HFF-Myc (cell line): ENCODE measurements at regions not wholly inside any gene's neighbourhood (a gene's known extent, or its start where the extent isn't known, plus 50 kb on each side); places are given as distances from the start of the nearest gene placed in this dataset.

Experiments
- DNase-seq: peaks from one replicate; pipeline ENCODE4 v3.0.0-alpha.2; 2011; ENCODE audit warnings: low read depth; ENCODE audit errors: extremely low read depth
- H3K4me3 ChIP-seq: replicated peaks from 2 replicates; pipeline ENCODE4 v1.5.1; 2011; ENCODE audit warnings: low read depth, mild to moderate bottlenecking, control low read depth, low read length
- CTCF ChIP-seq: IDR thresholded peaks from 2 replicates; pipeline ENCODE4 v1.5.1; 2012; ENCODE audit warnings: mild to moderate bottlenecking, low read depth, low read length, control low read depth; ENCODE audit errors: missing control alignments

DNA sequence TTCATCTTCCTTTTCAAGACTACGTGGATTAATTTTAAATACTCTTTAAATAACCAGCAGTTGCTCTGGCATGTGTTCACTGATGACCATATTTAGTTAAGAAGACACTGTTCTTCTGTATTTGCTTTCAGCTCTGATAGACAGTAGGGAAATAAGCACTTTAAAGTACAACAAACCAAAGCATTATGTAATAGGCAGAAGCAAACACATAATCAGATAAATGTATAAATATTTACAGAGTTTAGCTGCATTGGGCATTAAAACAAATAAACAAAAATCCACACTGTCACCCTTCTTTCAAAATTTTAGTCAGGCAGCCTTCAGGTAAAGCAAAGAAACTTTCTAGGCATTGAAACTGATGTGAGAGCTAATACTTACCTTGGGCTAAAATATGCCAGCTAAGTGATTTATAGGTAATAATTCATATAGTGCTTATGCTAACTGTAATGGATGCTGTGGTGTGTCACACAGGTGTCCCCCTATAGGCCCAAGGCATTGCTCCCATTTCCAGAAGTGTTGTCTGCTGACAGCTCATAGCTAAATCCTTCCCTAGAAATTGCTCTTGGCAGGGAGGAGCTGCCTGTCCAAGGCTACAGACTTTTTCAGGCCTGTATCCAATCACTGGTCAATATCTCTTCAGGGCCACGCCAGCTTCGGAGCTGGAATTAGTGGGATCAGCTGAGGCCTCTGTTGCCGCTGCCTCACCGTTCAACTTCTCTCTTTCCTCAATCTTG lies 111.5 kb upstream of the CITED2 start:
- DNase-seq = no peak
- TF ChIP-seq CTCF = no peak
- no peak overlapping the region for H3K4me3 ChIP-seq

DNA sequence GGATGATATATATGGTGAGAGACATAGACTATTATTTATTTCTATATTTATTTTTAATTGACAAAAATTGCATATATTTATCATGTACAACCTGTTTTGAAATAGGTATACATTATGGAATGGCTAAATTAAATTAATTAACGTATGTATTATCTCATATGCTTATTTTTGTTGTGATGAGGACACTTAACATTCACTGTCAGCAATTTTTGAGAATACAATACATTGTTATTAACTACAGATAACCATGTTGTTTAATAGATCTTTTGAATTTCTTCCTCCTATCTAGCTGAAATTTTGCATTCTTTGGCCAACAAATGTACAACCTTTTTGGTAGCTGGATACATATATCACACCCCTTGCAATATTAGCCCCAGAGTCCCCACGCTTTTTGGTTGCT lies 110.7 kb upstream of the CITED2 start:
- no peak for TF ChIP-seq CTCF

DNA sequence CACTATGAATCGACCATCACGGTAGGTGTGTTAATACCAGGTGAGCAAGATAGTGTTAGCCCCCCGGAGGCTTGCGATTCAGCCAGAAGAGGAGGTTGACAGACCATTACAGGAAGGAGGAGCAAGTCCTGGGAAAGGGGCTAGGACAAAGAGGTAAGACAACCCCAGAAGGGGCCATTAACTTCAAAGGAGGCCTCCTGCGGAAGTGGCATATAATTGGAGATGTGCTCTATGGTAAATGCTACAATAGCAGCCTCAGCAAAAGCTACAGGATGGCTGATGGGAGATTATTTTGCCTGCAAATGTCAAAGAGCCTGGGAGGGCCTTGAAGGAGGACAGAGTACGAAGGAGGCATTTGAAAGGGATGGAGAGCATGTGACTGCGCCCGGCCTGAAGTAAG lies 108.6 kb upstream of the CITED2 start:
- H3K4me3 ChIP-seq = no peak overlapping the region
- no peak for TF ChIP-seq CTCF
- DNase-seq = no peak

More for the DNA sequence above, 110.7 kb upstream of the CITED2 start:
- no peak for DNase-seq
- H3K4me3 ChIP-seq = no peak overlapping the region

- no peak for TF ChIP-seq CTCF
- H3K4me3 ChIP-seq = no peak overlapping the region
- DNase-seq = no peak
Measured at GRCh38 chr6:139482287-139482686, 107.8 kb upstream of the CITED2 start.

DNA sequence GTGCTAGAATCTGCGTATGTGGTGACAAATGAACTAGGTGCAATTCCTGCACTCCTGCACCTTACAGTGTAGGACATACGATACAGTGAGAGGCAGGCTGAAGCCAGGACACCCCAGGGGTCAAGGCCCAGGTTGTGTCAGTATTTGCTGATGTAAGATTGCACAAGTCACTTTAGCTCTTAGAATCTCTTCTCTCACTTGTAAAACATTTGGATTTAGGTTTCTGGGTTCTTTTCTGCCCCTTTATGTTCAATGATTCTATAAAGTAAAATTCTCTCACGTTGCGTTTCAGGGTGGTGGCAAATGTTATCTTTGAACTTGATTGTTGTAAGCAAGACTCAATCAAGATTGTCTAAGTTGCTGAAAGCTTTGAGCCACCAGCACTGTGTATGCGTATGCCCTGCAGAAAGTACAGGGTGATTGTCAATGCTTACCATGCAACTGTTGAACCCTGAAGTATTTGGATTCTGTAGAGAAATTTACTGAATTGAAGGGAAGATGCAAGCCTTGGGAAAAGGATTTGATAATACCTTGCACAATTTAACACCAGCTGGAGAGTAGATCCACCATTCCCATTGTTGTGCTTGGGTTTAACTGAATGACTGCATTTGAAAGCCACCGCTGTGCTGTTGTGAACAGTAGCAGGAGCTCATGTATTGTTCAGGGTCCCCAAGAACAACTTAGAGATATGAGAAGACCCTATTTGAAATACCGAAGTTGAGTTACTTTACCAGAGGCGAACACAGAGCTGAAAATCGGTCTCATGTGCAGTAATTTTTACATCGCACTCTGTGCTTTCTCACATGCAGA lies 106.1 kb upstream of the CITED2 start:
- DNase-seq = no peak
- no peak overlapping the region for H3K4me3 ChIP-seq
- no peak for TF ChIP-seq CTCF

- TF ChIP-seq CTCF = no peak
- no peak overlapping the region for H3K4me3 ChIP-seq
- no peak for DNase-seq
Measured at GRCh38 chr6:139479433-139480222, 105.2 kb upstream of the CITED2 start.
